ENCODE measurements at regions not wholly inside any gene's neighbourhood (a gene's known extent, or its start where the extent isn't known, plus 50 kb on each side); places are given as distances from the start of the nearest gene placed in this dataset.

DNA sequence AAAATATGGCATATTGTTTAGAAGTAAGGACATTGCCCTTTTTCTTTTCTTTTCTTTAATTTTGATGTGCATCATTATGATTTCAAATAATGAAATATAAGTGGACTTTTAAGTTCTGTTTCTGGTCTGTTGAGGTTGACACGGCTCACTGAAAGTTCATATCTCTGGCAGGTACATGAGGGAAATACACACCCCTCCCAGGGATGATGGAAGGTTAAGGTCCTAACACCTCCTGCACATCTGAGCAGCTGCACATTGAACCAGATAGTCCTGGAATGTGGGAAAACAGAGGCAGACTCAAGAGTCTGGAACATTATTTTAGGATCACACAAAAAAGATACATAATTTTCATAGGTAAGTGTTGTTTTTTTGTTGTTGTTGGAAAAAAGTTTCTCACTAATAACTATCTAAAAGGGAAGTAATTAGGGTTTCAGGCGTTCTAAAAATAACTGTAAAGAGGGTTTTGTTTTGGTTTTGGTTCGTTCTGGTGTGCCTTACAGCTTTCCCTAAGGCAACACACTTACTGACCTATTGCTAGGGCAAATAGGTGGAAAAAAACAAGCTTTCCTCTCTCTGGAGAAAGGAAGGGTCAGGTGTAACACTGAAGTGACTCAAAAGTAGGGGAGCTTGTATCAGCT, 201.2 kb upstream of the PRKCQ start:
- H3K9me3 ChIP-seq: no peaks in the 10 kb centered on the region
- peak overlapping the region in 2 of 8 donors; percentile 3 to 31 for H3K27ac ChIP-seq
- peaks cover 0 to 19% (median 2%) of the 10 kb centered on the region in 6 donors for H3K4me1 ChIP-seq
- H3K36me3 ChIP-seq: no peaks in the 10 kb centered on the region
- WGBS, 5 donors: 23 to 33% (median 28%) methylated on average over 3 of the region's 3 CpGs
- peaks cover 0 to 13% (median 0%) of the 10 kb centered on the region in 7 donors for H3K27me3 ChIP-seq (replicated peaks in 1 of 7)
- TF ChIP-seq POLR2AphosphoS5 (IDR thresholded peaks at IDR 0.05) (no peak), POLR2A (IDR thresholded peaks at IDR 0.05) (no peak)
- TF ChIP-seq, protein P1, sequence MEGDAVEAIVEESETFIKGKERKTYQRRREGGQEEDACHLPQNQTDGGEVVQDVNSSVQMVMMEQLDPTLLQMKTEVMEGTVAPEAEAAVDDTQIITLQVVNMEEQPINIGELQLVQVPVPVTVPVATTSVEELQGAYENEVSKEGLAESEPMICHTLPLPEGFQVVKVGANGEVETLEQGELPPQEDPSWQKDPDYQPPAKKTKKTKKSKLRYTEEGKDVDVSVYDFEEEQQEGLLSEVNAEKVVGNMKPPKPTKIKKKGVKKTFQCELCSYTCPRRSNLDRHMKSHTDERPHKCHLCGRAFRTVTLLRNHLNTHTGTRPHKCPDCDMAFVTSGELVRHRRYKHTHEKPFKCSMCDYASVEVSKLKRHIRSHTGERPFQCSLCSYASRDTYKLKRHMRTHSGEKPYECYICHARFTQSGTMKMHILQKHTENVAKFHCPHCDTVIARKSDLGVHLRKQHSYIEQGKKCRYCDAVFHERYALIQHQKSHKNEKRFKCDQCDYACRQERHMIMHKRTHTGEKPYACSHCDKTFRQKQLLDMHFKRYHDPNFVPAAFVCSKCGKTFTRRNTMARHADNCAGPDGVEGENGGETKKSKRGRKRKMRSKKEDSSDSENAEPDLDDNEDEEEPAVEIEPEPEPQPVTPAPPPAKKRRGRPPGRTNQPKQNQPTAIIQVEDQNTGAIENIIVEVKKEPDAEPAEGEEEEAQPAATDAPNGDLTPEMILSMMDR (IDR thresholded peaks at IDR 0.05 in 8 of 11, conservative IDR thresholded peaks at IDR 0.05 in 3 of 11): no peak
- H3K4me3 ChIP-seq: no peak overlapping the region
- DNase-seq: no peak
- intact Hi-C loops (cut with DNase I; ENCODE audit: low total_unique reads): no loop called here

GRCh38 chr10:6780008-6780677, 200.1 kb upstream of the PRKCQ start:
- TF ChIP-seq, protein P1 (IDR thresholded peaks at IDR 0.05 in 8 of 11, conservative IDR thresholded peaks at IDR 0.05 in 3 of 11): no peak
- TF ChIP-seq POLR2AphosphoS5 (IDR thresholded peaks at IDR 0.05) (no peak), POLR2A (IDR thresholded peaks at IDR 0.05) (no peak)
- Histone ChIP-seq H3K4me1 (peaks cover 0 to 19% (median 2%) of the 10 kb centered on the region in 6 donors), H3K27ac (no peak overlapping the region), H3K4me3 (no peak overlapping the region), H3K9me3 (no peaks in the 10 kb centered on the region), H3K27me3 (replicated peaks in 1 of 7) (peaks cover 0 to 14% (median 0%) of the 10 kb centered on the region in 7 donors), H3K36me3 (no peaks in the 10 kb centered on the region)
- no peak for DNase-seq
- WGBS, 5 donors: 74 to 87% (median 84%) methylated on average over 5 of the region's 5 CpGs
- intact Hi-C loops (cut with DNase I; ENCODE audit: low total_unique reads): no loop called here

DNA sequence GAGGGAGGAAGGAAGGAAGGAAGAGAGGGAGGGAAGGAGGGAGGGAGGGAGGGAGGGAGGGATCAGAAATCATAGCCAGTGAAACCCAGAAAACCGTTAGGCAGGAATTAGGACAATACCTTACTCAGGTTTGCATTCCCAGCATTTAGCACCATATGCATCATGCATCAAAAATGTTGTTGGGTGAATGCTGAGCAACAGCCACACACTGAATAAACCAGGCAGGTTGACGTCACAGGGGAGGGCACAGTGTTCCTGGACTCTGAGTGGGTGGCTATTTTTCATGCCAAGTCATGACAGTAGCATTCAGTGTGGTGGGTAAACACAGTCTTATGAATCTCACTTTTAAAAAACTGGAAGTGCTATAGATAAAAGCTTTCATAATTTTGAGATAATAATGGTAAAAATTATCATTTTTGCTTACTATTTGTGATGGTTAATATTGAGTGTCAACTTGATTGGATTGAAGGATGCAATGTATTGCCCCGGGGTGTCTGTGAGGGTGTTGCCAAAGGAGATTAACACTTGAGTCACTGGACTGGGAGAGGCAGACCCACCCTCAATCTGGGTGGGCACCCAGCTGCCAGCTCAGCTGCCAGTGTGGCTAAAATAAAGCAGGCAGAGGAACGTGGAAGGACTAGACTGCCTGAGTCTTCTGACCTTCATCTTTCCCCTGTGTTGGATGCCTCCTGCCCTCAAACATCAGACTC, 199.1 kb upstream of the PRKCQ start:
- Histone ChIP-seq H3K36me3 (no peaks in the 10 kb centered on the region), H3K27me3 (replicated peaks in 1 of 7) (peaks cover 0 to 16% (median 0%) of the 10 kb centered on the region in 7 donors), H3K9me3 (no peaks in the 10 kb centered on the region), H3K4me3 (no peak overlapping the region), H3K27ac (no peak overlapping the region), H3K4me1 (peaks cover 0 to 19% (median 2%) of the 10 kb centered on the region in 6 donors)
- TF ChIP-seq POLR2A (IDR thresholded peaks at IDR 0.05) (no peak), POLR2AphosphoS5 (IDR thresholded peaks at IDR 0.05) (no peak)
- TF ChIP-seq, protein P1 (IDR thresholded peaks at IDR 0.05 in 8 of 11, conservative IDR thresholded peaks at IDR 0.05 in 3 of 11): no peak
- intact Hi-C loops (cut with DNase I; ENCODE audit: low total_unique reads): no loop called here
- 66 to 82% (median 76%) methylated on average over 4 of the region's 4 CpGs for WGBS, 5 donors
- DNase-seq: no peak

DNA sequence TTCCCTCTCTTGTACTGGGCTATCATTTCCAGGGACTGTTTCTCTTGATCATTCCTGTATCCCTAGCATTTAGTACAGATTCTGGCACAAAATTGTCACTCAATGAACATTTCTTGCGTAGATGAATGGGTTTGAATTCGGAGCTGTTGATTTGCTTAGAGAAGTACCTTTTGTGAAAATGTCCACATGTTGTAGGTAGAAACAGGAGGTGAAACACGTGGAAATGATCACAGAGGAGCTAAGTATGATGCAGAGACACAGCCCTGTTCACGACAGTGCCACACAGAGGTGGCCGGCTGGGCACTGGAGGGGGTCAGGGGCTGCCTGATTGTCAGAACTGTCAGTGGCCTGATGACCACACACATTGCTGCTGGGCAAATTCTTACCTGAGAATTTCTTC, 196.1 kb upstream of the PRKCQ start:
- H3K27ac ChIP-seq: no peak overlapping the region
- intact Hi-C loops (cut with DNase I; ENCODE audit: low total_unique reads): no loop called here
- no peak for TF ChIP-seq POLR2A (IDR thresholded peaks at IDR 0.05)
- no peak for TF ChIP-seq POLR2AphosphoS5 (IDR thresholded peaks at IDR 0.05)
- TF ChIP-seq, protein P1 (IDR thresholded peaks at IDR 0.05 in 8 of 11, conservative IDR thresholded peaks at IDR 0.05 in 3 of 11): no peak
- peaks cover 0 to 9% (median 0%) of the 10 kb centered on the region in 6 donors for H3K4me1 ChIP-seq
- H3K9me3 ChIP-seq: peaks cover 0 to 9% (median 0%) of the 10 kb centered on the region in 8 donors
- 76 to 83% (median 79%) methylated on average over 5 of the region's 5 CpGs for WGBS, 5 donors
- no peak overlapping the region for H3K4me3 ChIP-seq
- no peaks in the 10 kb centered on the region for H3K36me3 ChIP-seq
- no peak for DNase-seq
- peaks cover 0 to 16% (median 0%) of the 10 kb centered on the region in 7 donors for H3K27me3 ChIP-seq (replicated peaks in 1 of 7)
